HFF-Myc (cell line): ENCODE measurements at regions not wholly inside any gene's neighbourhood (a gene's known extent, or its start where the extent isn't known, plus 50 kb on each side); places are given as distances from the start of the nearest gene placed in this dataset.

Experiments
- DNase-seq: peaks from one replicate; pipeline ENCODE4 v3.0.0-alpha.2; 2011; ENCODE audit warnings: low read depth; ENCODE audit errors: extremely low read depth
- H3K4me3 ChIP-seq: replicated peaks from 2 replicates; pipeline ENCODE4 v1.5.1; 2011; ENCODE audit warnings: low read depth, mild to moderate bottlenecking, control low read depth, low read length
- CTCF ChIP-seq: IDR thresholded peaks from 2 replicates; pipeline ENCODE4 v1.5.1; 2012; ENCODE audit warnings: mild to moderate bottlenecking, low read depth, low read length, control low read depth; ENCODE audit errors: missing control alignments

- no peak for TF ChIP-seq CTCF
- peak; percentile 24 for DNase-seq
- H3K4me3 ChIP-seq = no peak overlapping the region
These were observed 131.3 kb downstream of the ALOX5 start for GRCh38 chr10:45505311-45505710.

GRCh38 chr10:45502458-45502857, 128.4 kb downstream of the ALOX5 start:
- H3K4me3 ChIP-seq = no peak overlapping the region
- no peak for DNase-seq
- TF ChIP-seq CTCF = no peak

- no peak for DNase-seq
- H3K4me3 ChIP-seq = no peak overlapping the region
- no peak for TF ChIP-seq CTCF
These were observed 127.8 kb downstream of the ALOX5 start for GRCh38 chr10:45501791-45502190.

GRCh38 chr10:45500798-45501197, 126.8 kb downstream of the ALOX5 start:
- no peak for DNase-seq
- TF ChIP-seq CTCF = no peak
- H3K4me3 ChIP-seq = no peak overlapping the region

- H3K4me3 ChIP-seq = no peak overlapping the region
- no peak for TF ChIP-seq CTCF
- DNase-seq = no peak
These were observed 126.3 kb downstream of the ALOX5 start for GRCh38 chr10:45500304-45500703.

GRCh38 chr10:45495438-45496152, 121.6 kb downstream of the ALOX5 start:
- H3K4me3 ChIP-seq = no peak overlapping the region
- DNase-seq = no peak
- no peak for TF ChIP-seq CTCF
